SIG-M5 treated with dmso at 0.1 percent for 504 hours (cell line): ENCODE measurements at regions not wholly inside any gene's neighbourhood (a gene's known extent, or its start where the extent isn't known, plus 50 kb on each side); places are given as distances from the start of the nearest gene placed in this dataset.
A peak's percentile ranks its signal among the peaks of the same experiment; 100 is the strongest.

Experiments
- DNase-seq: peaks from one replicate; lab custom pipeline; 2025; ENCODE audit not compliant: unreplicated experiment; lab: John Stamatoyannopoulos, UW

DNA sequence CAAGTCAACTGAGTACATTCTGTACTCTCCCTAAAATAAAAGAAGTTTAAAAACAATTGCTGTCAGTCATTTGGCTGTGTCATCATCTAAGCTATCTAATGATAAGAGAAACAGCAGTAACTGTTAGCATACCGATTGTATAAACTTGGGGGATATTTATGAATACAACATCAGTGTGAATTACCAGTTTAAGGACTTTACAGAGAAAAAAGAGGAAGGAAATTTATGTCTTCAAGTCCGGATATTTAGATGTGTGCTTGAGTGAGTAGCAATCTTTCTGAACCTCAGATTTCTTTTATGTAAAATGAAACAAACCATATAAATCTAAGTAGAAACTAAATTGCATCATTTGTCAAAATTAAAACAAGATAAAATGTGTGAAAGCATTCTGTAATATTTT lies 1557.0 kb downstream of the MRPL39 start:
- no peak for DNase-seq

DNA sequence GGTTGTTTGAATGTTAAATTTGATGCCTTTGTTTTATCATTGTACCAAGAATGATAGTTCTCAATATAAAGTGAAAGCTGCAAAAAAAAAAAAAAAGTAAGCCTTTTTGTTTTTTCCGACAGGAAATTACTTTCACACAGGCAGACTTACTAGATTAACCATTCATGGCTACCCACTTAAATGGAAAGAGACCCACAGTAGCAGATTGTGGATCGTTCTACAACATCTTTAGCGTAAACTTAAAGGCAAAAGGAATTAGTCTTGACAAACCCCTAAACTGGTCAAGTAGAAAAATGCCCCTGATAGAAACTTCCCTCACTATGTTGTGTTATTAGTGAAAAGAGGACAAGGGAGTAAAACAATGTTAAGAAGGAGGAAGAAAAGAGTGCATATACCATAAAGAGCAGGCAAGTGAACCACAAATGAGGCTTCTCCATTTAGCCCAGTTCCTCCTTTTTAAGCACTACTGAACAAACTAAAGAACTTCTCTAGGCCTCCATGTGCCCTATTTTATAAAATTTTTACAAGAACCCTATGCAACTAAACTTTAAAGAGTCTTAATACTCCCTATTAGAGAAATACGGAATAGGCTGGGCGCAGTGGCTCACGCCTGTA lies 1560.3 kb downstream of the MRPL39 start:
- peak; percentile 30 for DNase-seq

GRCh38 chr21:24045775-24046215 lies 1561.5 kb downstream of the MRPL39 start:
- DNase-seq = peak; percentile 8

DNA sequence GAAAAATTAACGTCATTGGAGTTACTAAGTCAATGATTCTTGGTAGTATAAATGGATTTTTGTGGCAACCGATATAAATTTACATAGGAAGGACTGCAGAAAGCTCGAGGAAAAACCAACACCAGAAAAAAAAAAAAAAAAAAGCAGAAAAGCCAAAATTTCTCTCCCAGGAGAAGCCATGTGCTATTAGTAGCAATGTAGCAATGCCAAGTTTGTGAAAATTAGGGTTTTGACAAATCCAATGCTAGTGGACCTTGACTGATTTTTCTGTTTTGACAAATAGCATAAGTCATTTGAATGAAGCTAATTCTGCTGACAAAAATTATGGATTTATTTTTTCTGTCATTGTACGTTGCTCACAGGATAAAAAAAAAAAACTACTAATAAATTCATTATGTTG lies 1561.9 kb downstream of the MRPL39 start:
- DNase-seq = no peak

GRCh38 chr21:24042687-24043086 lies 1564.6 kb downstream of the MRPL39 start:
- no peak for DNase-seq

- DNase-seq = no peak
Observed at GRCh38 chr21:24032709-24033232, 1574.5 kb downstream of the MRPL39 start.

GRCh38 chr21:24027396-24027795 lies 1579.9 kb downstream of the MRPL39 start:
- no peak for DNase-seq

- DNase-seq = no peak
Observed at GRCh38 chr21:24025101-24025500, 1582.2 kb downstream of the MRPL39 start.

DNA sequence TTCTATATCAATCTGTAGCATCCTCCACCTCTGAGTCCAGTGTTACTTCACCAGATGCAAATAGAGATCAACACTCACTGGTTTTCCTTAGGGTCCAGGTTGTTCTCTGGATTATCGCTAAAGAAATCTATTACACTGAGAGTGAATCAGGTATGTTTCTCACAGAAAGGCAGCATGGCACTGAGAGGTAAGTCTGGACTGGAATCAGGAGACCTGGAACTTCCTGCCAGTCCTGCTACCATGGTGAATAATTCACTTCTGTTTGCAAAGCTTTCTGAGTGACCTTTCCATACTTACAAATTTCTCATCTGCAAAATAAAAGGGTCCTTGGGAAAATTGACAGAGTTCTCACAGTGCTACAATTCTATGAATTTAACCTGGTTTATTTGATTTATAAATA lies 1583.3 kb downstream of the MRPL39 start:
- DNase-seq = no peak

GRCh38 chr21:24023402-24023801 lies 1583.9 kb downstream of the MRPL39 start:
- no peak for DNase-seq

GRCh38 chr21:24014381-24014780 lies 1592.9 kb downstream of the MRPL39 start:
- no peak for DNase-seq

GRCh38 chr21:24011087-24011486 lies 1596.2 kb downstream of the MRPL39 start:
- DNase-seq = no peak

- no peak for DNase-seq
Observed at GRCh38 chr21:24007592-24007991, 1599.7 kb downstream of the MRPL39 start.

GRCh38 chr21:23986987-23987386 lies 1620.3 kb downstream of the MRPL39 start:
- DNase-seq = no peak

GRCh38 chr21:23986214-23986613 lies 1621.1 kb downstream of the MRPL39 start:
- DNase-seq = no peak

GRCh38 chr21:23982546-23982945 lies 1624.7 kb downstream of the MRPL39 start:
- no peak for DNase-seq

GRCh38 chr21:23977971-23978370 lies 1629.3 kb downstream of the MRPL39 start:
- DNase-seq = peak; percentile 94

GRCh38 chr21:23968722-23969647 lies 1638.3 kb downstream of the MRPL39 start:
- DNase-seq = peak; percentile 70

- DNase-seq = no peak
Observed at GRCh38 chr21:23968008-23968407, 1639.3 kb downstream of the MRPL39 start.

GRCh38 chr21:23963454-23963853 lies 1643.8 kb downstream of the MRPL39 start:
- no peak for DNase-seq

DNA sequence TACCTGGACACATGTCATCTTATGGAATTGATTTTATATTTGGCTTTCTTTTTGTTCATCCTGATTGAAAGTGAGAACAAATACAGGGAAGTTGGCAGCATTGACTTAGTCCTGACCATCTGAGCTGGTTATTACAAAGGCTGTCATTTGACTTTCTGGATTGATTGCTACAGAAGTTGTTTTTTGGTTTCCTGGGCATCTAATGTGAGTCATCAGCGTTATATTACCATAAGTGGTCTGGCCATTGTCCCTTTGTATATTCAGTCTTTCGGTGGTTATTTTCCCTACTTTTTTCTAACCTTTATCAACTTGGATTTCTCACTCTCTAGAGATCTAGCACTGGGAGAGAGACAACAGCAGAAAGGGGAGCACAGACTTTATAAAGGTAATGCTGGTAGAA lies 1646.5 kb downstream of the MRPL39 start:
- no peak for DNase-seq
